ENCODE measurements at regions not wholly inside any gene's neighbourhood (a gene's known extent, or its start where the extent isn't known, plus 50 kb on each side); places are given as distances from the start of the nearest gene placed in this dataset.

- Histone ChIP-seq H3K27me3 (replicated peaks; ENCODE audit: control insufficient read depth, insufficient read depth, low read length, poor library complexity, severe bottlenecking) (no peaks in the 10 kb centered on the region), H3K4me3 (ENCODE audit: insufficient read depth, low read depth, low read length, poor library complexity, severe bottlenecking) (no peak overlapping the region), H3K4me1 (ENCODE audit: control insufficient read depth, insufficient read depth, low read length, poor library complexity, severe bottlenecking) (no peaks in the 10 kb centered on the region), H3K27ac (ENCODE audit: insufficient read depth, low read length, poor library complexity, severe bottlenecking) (no peak overlapping the region), H3K9me3 (ENCODE audit: control insufficient read depth, low read length) (no peaks in the 10 kb centered on the region), H3K36me3 (ENCODE audit: control insufficient read depth, insufficient read depth, low read length) (no peaks in the 10 kb centered on the region)
- no peak for DNase-seq
Measured at GRCh38 chr5:117943541-117943940, 1044.8 kb downstream of the DTWD2 start.

GRCh38 chr5:117942861-117943519 lies 1045.4 kb downstream of the DTWD2 start:
- H3K27ac ChIP-seq (ENCODE audit: insufficient read depth, low read length, poor library complexity, severe bottlenecking): no peak overlapping the region
- H3K27me3 ChIP-seq (replicated peaks; ENCODE audit: control insufficient read depth, insufficient read depth, low read length, poor library complexity, severe bottlenecking): no peaks in the 10 kb centered on the region
- DNase-seq: no peak
- no peaks in the 10 kb centered on the region for H3K36me3 ChIP-seq (ENCODE audit: control insufficient read depth, insufficient read depth, low read length)
- no peaks in the 10 kb centered on the region for H3K9me3 ChIP-seq (ENCODE audit: control insufficient read depth, low read length)
- H3K4me1 ChIP-seq (ENCODE audit: control insufficient read depth, insufficient read depth, low read length, poor library complexity, severe bottlenecking): no peaks in the 10 kb centered on the region
- no peak overlapping the region for H3K4me3 ChIP-seq (ENCODE audit: insufficient read depth, low read depth, low read length, poor library complexity, severe bottlenecking)

GRCh38 chr5:117893211-117893610 lies 1095.1 kb downstream of the DTWD2 start:
- no peaks in the 10 kb centered on the region for H3K36me3 ChIP-seq (ENCODE audit: control insufficient read depth, insufficient read depth, low read length)
- no peaks in the 10 kb centered on the region for H3K27me3 ChIP-seq (replicated peaks; ENCODE audit: control insufficient read depth, insufficient read depth, low read length, poor library complexity, severe bottlenecking)
- DNase-seq: no peak
- H3K4me1 ChIP-seq (ENCODE audit: control insufficient read depth, insufficient read depth, low read length, poor library complexity, severe bottlenecking): no peaks in the 10 kb centered on the region
- H3K4me3 ChIP-seq (ENCODE audit: insufficient read depth, low read depth, low read length, poor library complexity, severe bottlenecking): no peak overlapping the region
- H3K9me3 ChIP-seq (ENCODE audit: control insufficient read depth, low read length): no peaks in the 10 kb centered on the region
- no peak overlapping the region for H3K27ac ChIP-seq (ENCODE audit: insufficient read depth, low read length, poor library complexity, severe bottlenecking)

GRCh38 chr5:117892360-117892759 lies 1096.0 kb downstream of the DTWD2 start:
- Histone ChIP-seq H3K27ac (ENCODE audit: insufficient read depth, low read length, poor library complexity, severe bottlenecking) (no peak overlapping the region), H3K36me3 (ENCODE audit: control insufficient read depth, insufficient read depth, low read length) (no peaks in the 10 kb centered on the region), H3K4me1 (ENCODE audit: control insufficient read depth, insufficient read depth, low read length, poor library complexity, severe bottlenecking) (no peaks in the 10 kb centered on the region), H3K9me3 (ENCODE audit: control insufficient read depth, low read length) (no peaks in the 10 kb centered on the region), H3K4me3 (ENCODE audit: insufficient read depth, low read depth, low read length, poor library complexity, severe bottlenecking) (no peak overlapping the region), H3K27me3 (replicated peaks; ENCODE audit: control insufficient read depth, insufficient read depth, low read length, poor library complexity, severe bottlenecking) (no peaks in the 10 kb centered on the region)
- DNase-seq: no peak

GRCh38 chr5:117889596-117889995 lies 1098.8 kb downstream of the DTWD2 start:
- no peak for DNase-seq
- H3K4me3 ChIP-seq (ENCODE audit: insufficient read depth, low read depth, low read length, poor library complexity, severe bottlenecking): no peak overlapping the region
- H3K27ac ChIP-seq (ENCODE audit: insufficient read depth, low read length, poor library complexity, severe bottlenecking): no peak overlapping the region
- H3K4me1 ChIP-seq (ENCODE audit: control insufficient read depth, insufficient read depth, low read length, poor library complexity, severe bottlenecking): no peaks in the 10 kb centered on the region
- no peaks in the 10 kb centered on the region for H3K36me3 ChIP-seq (ENCODE audit: control insufficient read depth, insufficient read depth, low read length)
- no peaks in the 10 kb centered on the region for H3K27me3 ChIP-seq (replicated peaks; ENCODE audit: control insufficient read depth, insufficient read depth, low read length, poor library complexity, severe bottlenecking)
- no peaks in the 10 kb centered on the region for H3K9me3 ChIP-seq (ENCODE audit: control insufficient read depth, low read length)

- Histone ChIP-seq H3K36me3 (ENCODE audit: control insufficient read depth, insufficient read depth, low read length) (no peaks in the 10 kb centered on the region), H3K4me1 (ENCODE audit: control insufficient read depth, insufficient read depth, low read length, poor library complexity, severe bottlenecking) (no peaks in the 10 kb centered on the region), H3K27ac (ENCODE audit: insufficient read depth, low read length, poor library complexity, severe bottlenecking) (no peak overlapping the region), H3K9me3 (ENCODE audit: control insufficient read depth, low read length) (no peaks in the 10 kb centered on the region), H3K4me3 (ENCODE audit: insufficient read depth, low read depth, low read length, poor library complexity, severe bottlenecking) (no peak overlapping the region), H3K27me3 (replicated peaks; ENCODE audit: control insufficient read depth, insufficient read depth, low read length, poor library complexity, severe bottlenecking) (no peaks in the 10 kb centered on the region)
- no peak for DNase-seq
Measured at GRCh38 chr5:117888688-117889087, 1099.7 kb downstream of the DTWD2 start.

GRCh38 chr5:117881426-117882230 lies 1106.7 kb downstream of the DTWD2 start:
- no peaks in the 10 kb centered on the region for H3K36me3 ChIP-seq (ENCODE audit: control insufficient read depth, insufficient read depth, low read length)
- no peak overlapping the region for H3K27ac ChIP-seq (ENCODE audit: insufficient read depth, low read length, poor library complexity, severe bottlenecking)
- H3K27me3 ChIP-seq (replicated peaks; ENCODE audit: control insufficient read depth, insufficient read depth, low read length, poor library complexity, severe bottlenecking): no peaks in the 10 kb centered on the region
- no peak overlapping the region for H3K4me3 ChIP-seq (ENCODE audit: insufficient read depth, low read depth, low read length, poor library complexity, severe bottlenecking)
- H3K4me1 ChIP-seq (ENCODE audit: control insufficient read depth, insufficient read depth, low read length, poor library complexity, severe bottlenecking): no peaks in the 10 kb centered on the region
- H3K9me3 ChIP-seq (ENCODE audit: control insufficient read depth, low read length): no peaks in the 10 kb centered on the region
- no peak for DNase-seq

GRCh38 chr5:117880932-117881331 lies 1107.4 kb downstream of the DTWD2 start:
- Histone ChIP-seq H3K9me3 (ENCODE audit: control insufficient read depth, low read length) (no peaks in the 10 kb centered on the region), H3K4me1 (ENCODE audit: control insufficient read depth, insufficient read depth, low read length, poor library complexity, severe bottlenecking) (no peaks in the 10 kb centered on the region), H3K27me3 (replicated peaks; ENCODE audit: control insufficient read depth, insufficient read depth, low read length, poor library complexity, severe bottlenecking) (no peaks in the 10 kb centered on the region), H3K4me3 (ENCODE audit: insufficient read depth, low read depth, low read length, poor library complexity, severe bottlenecking) (no peak overlapping the region), H3K27ac (ENCODE audit: insufficient read depth, low read length, poor library complexity, severe bottlenecking) (no peak overlapping the region), H3K36me3 (ENCODE audit: control insufficient read depth, insufficient read depth, low read length) (no peaks in the 10 kb centered on the region)
- no peak for DNase-seq

GRCh38 chr5:117877731-117878130 lies 1110.6 kb downstream of the DTWD2 start:
- H3K4me3 ChIP-seq (ENCODE audit: insufficient read depth, low read depth, low read length, poor library complexity, severe bottlenecking): no peak overlapping the region
- no peak overlapping the region for H3K27ac ChIP-seq (ENCODE audit: insufficient read depth, low read length, poor library complexity, severe bottlenecking)
- DNase-seq: no peak
- H3K9me3 ChIP-seq (ENCODE audit: control insufficient read depth, low read length): no peaks in the 10 kb centered on the region
- H3K4me1 ChIP-seq (ENCODE audit: control insufficient read depth, insufficient read depth, low read length, poor library complexity, severe bottlenecking): no peaks in the 10 kb centered on the region
- no peaks in the 10 kb centered on the region for H3K36me3 ChIP-seq (ENCODE audit: control insufficient read depth, insufficient read depth, low read length)
- H3K27me3 ChIP-seq (replicated peaks; ENCODE audit: control insufficient read depth, insufficient read depth, low read length, poor library complexity, severe bottlenecking): no peaks in the 10 kb centered on the region

GRCh38 chr5:117872798-117873368 lies 1115.5 kb downstream of the DTWD2 start:
- no peaks in the 10 kb centered on the region for H3K27me3 ChIP-seq (replicated peaks; ENCODE audit: control insufficient read depth, insufficient read depth, low read length, poor library complexity, severe bottlenecking)
- H3K4me1 ChIP-seq (ENCODE audit: control insufficient read depth, insufficient read depth, low read length, poor library complexity, severe bottlenecking): no peaks in the 10 kb centered on the region
- no peak overlapping the region for H3K4me3 ChIP-seq (ENCODE audit: insufficient read depth, low read depth, low read length, poor library complexity, severe bottlenecking)
- no peak overlapping the region for H3K27ac ChIP-seq (ENCODE audit: insufficient read depth, low read length, poor library complexity, severe bottlenecking)
- H3K9me3 ChIP-seq (ENCODE audit: control insufficient read depth, low read length): no peaks in the 10 kb centered on the region
- DNase-seq: no peak
- H3K36me3 ChIP-seq (ENCODE audit: control insufficient read depth, insufficient read depth, low read length): no peaks in the 10 kb centered on the region

All from effector memory CD4-positive, alpha-beta T cell (primary cell).